ENCODE measurements at regions not wholly inside any gene's neighbourhood (a gene's known extent, or its start where the extent isn't known, plus 50 kb on each side); places are given as distances from the start of the nearest gene placed in this dataset.

DNA sequence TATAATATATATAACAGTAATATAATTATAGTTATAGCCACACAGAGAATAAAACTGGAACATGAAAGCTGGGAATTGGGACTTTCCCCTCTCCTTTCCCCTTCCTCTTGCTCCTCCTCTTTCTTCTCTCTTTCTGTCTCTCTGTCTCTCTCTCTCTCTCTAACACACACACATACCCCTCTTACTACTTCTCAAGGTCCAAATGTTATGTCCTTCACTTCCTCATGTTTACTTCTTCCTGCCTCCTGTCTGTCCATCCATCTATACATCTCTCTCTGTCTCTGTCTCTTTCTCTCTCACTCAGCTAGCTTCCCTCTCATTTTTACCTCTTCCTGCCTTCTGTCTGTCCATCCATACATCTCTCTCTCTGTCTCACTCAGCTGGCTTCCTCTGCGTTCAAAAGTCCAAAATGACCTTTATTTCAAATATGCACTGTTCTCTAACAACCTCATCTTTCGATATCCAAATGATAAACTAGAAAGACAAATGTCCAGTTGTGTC lies 261.1 kb downstream of the SIPA1L2 start:
- no peak for TF ChIP-seq EZH2 (IDR thresholded peaks at IDR 0.05; ENCODE audit: low read length, unreplicated experiment)
- no peak for TF ChIP-seq CTCF (conservative IDR thresholded peaks at IDR 0.05; ENCODE audit: low read depth, low read length)

Data from PC-3 (cell line).